Heart left ventricle (tissue), 16 donors: ENCODE measurements at regions not wholly inside any gene's neighbourhood (a gene's known extent, or its start where the extent isn't known, plus 50 kb on each side); places are given as distances from the start of the nearest gene placed in this dataset.

Source experiments
- ATAC-seq, 4 donors: fragments of 200-7000 bp; cut with Tn5 transposase; one replicate each; pipeline ENCODE4 v1.9.1; 2020 to 2022; ENCODE audit warnings: moderate library complexity in 4 of 4, mild to moderate bottlenecking in 3 of 4, moderate number of reproducible peaks in 1 of 4
- DNase-seq, 5 donors: peaks; one replicate each; pipeline ENCODE4 v3.0.0-alpha.2; 2020
- H3K27ac ChIP-seq, 12 donors: fragments of 200-600 bp; sonication (generic) in 4 of 12; one replicate each; pipeline versions ENCODE4 v1.5.0 to v1.8.0; 2016 to 2022; ENCODE audit warnings: mild to moderate bottlenecking in 2 of 12
- H3K27me3 ChIP-seq, 9 donors: fragments of 200-600 bp; sonication (generic) in 2 of 9; one replicate each; pipeline versions ENCODE4 v1.5.1 to v1.8.0; 2016 to 2022; ENCODE audit warnings: mild to moderate bottlenecking in 3 of 9
- H3K36me3 ChIP-seq, 9 donors: fragments of 200-600 bp; sonication (generic) in 2 of 9; one replicate each; pipeline versions ENCODE4 v1.5.0 to v1.8.0; 2018 to 2022; ENCODE audit warnings: mild to moderate bottlenecking in 2 of 9
- H3K4me1 ChIP-seq, 12 donors: fragments of 200-600 bp; sonication (generic) in 4 of 12; one replicate each; pipeline versions ENCODE4 v1.5.0 to v1.8.0; 2016 to 2022; ENCODE audit warnings: mild to moderate bottlenecking in 3 of 12
- H3K4me3 ChIP-seq, 12 donors: fragments of 200-600 bp; sonication (generic) in 4 of 12; one replicate each; pipeline versions ENCODE4 v1.5.0 to v1.8.0; 2017 to 2022; ENCODE audit warnings: mild to moderate bottlenecking in 9 of 12, moderate library complexity in 4 of 12
- H3K9me3 ChIP-seq, 12 donors: fragments of 200-600 bp; sonication (generic) in 4 of 12; one replicate each; pipeline versions ENCODE4 v1.5.0 to v1.8.0; 2016 to 2022; ENCODE audit warnings: mild to moderate bottlenecking in 1 of 12
- POLR2A ChIP-seq, 2 donors: fragments of 450-650 bp; IDR thresholded peaks; one replicate each; pipeline ENCODE4 v1.6.1; 2017; ENCODE audit warnings: antibody characterized with exemption in 2 of 2, mild to moderate bottlenecking in 2 of 2, moderate library complexity in 2 of 2
- WGBS, 4 donors: extraction: QIAGEN DNeasy Blood & Tissue Kit in 2 of 4; methylation state at CpG; one replicate each; pipeline versions ENCODE4 v1.1.5 to v1.1.7; 2013 to 2018; 5-methylcytosine and 5-hydroxymethylcytosine counted together
- intact Hi-C, 10 donors: fragments of 100-400 bp; cut with DNase I; formaldehyde crosslinking; loops; one replicate each; pipeline versions ENCODE4 v1.11.1 to v1.14.2; 2022
- TF ChIP-seq, protein P1 (sequence below), 12 donors: fragments of 200-600 bp; sonication (generic) in 4 of 12; IDR thresholded peaks; one replicate each; pipeline versions ENCODE4 v1.5.0 to v1.8.0; 2018 to 2022; ENCODE audit warnings: antibody characterized with exemption in 12 of 12, mild to moderate bottlenecking in 5 of 12
- donor health status: ischemic (EF 13 %, LVEDD 7.1; RV severe dilation, severe dysfunction).
- donor health status: healthy with polysubstance abuse.
- donor health status: DM: no; HTN: yes; CAD: no.
- donor health status: DM: no; HTN: no; CAD: no.
- donor health status: ischemic (EF 25% LVEDD 6.9; RV normal size, moderate dysfunction).
- donor health status: ischemic (EF 25% LVEDD 5.7; RV mildly dilated, moderate dysfunction).
- donor health status: healthy.
- donor health status: DM: yes; HTN: yes; CAD: no.
- donor health status: ischemic (EF 35%, LVEDD 5.7; RV mildly dilated, moderate dysfunction).
- donor health status: nonischemic (EF 11% LVEDD 7.7; RV severe dilation, severe dysfunction).
- donor health status: DM: yes; HTN: yes; CAD: no.
- donor health status: PGD.
- donor health status: ischemic (EF 29% LVEDD 5.4; RV normal size, mild dysfunction).
- donor health status: nonischemic (EF 23%, LVEDD 6.1; RV moderate dilation, normal function).

DNA sequence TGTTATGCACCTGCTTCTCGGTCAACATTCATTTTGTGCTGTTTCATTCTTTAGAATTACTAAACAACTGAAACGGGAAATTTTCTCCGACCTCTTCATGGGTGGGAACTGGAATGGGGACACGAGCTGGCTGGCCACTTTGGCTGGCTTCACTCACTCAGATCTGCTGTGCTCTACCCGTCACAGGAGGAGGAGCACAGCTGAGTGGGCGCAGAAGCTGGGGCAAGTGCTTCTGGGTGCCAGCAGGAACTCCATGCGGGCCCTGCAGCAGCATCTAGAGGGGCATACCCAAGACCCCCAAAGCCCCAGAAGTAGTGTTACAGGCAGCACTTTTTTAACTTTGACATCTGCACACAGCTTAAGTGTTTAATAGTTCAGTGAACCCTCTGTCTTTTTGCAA lies 109.6 kb downstream of the TMEM144 start:
- H3K27me3 ChIP-seq, result no peaks in the 10 kb centered on the region
- no peaks in the 10 kb centered on the region for H3K4me1 ChIP-seq
- H3K4me3 ChIP-seq, result no peak overlapping the region
- no peak for DNase-seq
- intact Hi-C loops, result no loop called here
- H3K36me3 ChIP-seq, result no peaks in the 10 kb centered on the region
- WGBS, 4 donors, result 70 to 84% (median 80%) methylated on average over 7 of the region's 7 CpGs
- TF ChIP-seq, protein P1, sequence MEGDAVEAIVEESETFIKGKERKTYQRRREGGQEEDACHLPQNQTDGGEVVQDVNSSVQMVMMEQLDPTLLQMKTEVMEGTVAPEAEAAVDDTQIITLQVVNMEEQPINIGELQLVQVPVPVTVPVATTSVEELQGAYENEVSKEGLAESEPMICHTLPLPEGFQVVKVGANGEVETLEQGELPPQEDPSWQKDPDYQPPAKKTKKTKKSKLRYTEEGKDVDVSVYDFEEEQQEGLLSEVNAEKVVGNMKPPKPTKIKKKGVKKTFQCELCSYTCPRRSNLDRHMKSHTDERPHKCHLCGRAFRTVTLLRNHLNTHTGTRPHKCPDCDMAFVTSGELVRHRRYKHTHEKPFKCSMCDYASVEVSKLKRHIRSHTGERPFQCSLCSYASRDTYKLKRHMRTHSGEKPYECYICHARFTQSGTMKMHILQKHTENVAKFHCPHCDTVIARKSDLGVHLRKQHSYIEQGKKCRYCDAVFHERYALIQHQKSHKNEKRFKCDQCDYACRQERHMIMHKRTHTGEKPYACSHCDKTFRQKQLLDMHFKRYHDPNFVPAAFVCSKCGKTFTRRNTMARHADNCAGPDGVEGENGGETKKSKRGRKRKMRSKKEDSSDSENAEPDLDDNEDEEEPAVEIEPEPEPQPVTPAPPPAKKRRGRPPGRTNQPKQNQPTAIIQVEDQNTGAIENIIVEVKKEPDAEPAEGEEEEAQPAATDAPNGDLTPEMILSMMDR (IDR thresholded peaks at IDR 0.05), result no peak
- no peak for TF ChIP-seq POLR2A (IDR thresholded peaks at IDR 0.05)
- no peak for ATAC-seq
- H3K9me3 ChIP-seq, result peaks cover 0 to 4% (median 0%) of the 10 kb centered on the region in 12 donors
- no peak overlapping the region for H3K27ac ChIP-seq

- WGBS, 4 donors, result 36 to 48% (median 38%) methylated on average over 1 of the region's 1 CpG
- intact Hi-C loops, result no loop called here
- no peaks in the 10 kb centered on the region for H3K27me3 ChIP-seq
- peaks cover 0 to 4% (median 0%) of the 10 kb centered on the region in 12 donors for H3K9me3 ChIP-seq
- ATAC-seq, result no peak
- H3K4me3 ChIP-seq, result no peak overlapping the region
- H3K36me3 ChIP-seq, result no peaks in the 10 kb centered on the region
- TF ChIP-seq, protein P1 (IDR thresholded peaks at IDR 0.05), result no peak
- TF ChIP-seq POLR2A (IDR thresholded peaks at IDR 0.05), result no peak
- DNase-seq, result no peak
- H3K27ac ChIP-seq, result no peak overlapping the region
- H3K4me1 ChIP-seq, result no peaks in the 10 kb centered on the region
Measured at GRCh38 chr4:158322109-158322508, 111.8 kb downstream of the TMEM144 start.

GRCh38 chr4:158327525-158327924 lies 117.2 kb downstream of the TMEM144 start:
- TF ChIP-seq, protein P1 (IDR thresholded peaks at IDR 0.05), result no peak
- TF ChIP-seq POLR2A (IDR thresholded peaks at IDR 0.05), result no peak
- Histone ChIP-seq H3K9me3 (no peaks in the 10 kb centered on the region), H3K27me3 (no peaks in the 10 kb centered on the region), H3K27ac (no peak overlapping the region), H3K4me3 (no peak overlapping the region), H3K36me3 (no peaks in the 10 kb centered on the region), H3K4me1 (no peaks in the 10 kb centered on the region)
- WGBS, 4 donors, result 27 to 49% (median 35%) methylated on average over 5 of the region's 5 CpGs
- intact Hi-C loops, result no loop called here
- no peak for DNase-seq
- no peak for ATAC-seq

DNA sequence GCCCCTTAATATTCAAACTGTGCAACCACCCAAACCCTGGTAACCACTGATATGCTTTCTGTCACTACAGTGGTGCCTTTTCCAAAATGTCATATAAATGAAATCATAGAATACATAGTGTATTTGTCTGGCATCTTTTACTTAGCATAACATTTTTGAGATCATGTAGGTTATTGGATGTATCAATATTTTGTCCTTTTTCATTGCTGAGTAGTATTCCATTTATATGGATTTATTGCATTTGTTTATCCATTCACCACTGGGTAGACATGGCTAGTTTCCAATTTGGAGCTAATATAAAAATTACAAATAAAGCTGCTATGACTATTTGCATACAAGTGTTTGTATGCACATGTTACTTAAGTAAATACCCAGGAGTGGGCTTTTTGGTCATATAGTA lies 121.6 kb downstream of the TMEM144 start:
- intact Hi-C loops, result no loop called here
- Histone ChIP-seq H3K27me3 (no peaks in the 10 kb centered on the region), H3K4me1 (no peaks in the 10 kb centered on the region), H3K9me3 (no peaks in the 10 kb centered on the region), H3K36me3 (no peaks in the 10 kb centered on the region), H3K27ac (no peak overlapping the region), H3K4me3 (no peak overlapping the region)
- TF ChIP-seq, protein P1 (IDR thresholded peaks at IDR 0.05), result no peak
- TF ChIP-seq POLR2A (IDR thresholded peaks at IDR 0.05), result no peak
- ATAC-seq, result no peak
- DNase-seq, result no peak
